ENCODE measurements at regions not wholly inside any gene's neighbourhood (a gene's known extent, or its start where the extent isn't known, plus 50 kb on each side); places are given as distances from the start of the nearest gene placed in this dataset.

- no TSS peak for BruUV-seq (replicated peaks)
- FAIRE-seq (no peak), DNase-seq (ENCODE audit: low read depth, low spot score) (no peak)
- H3K4me2 ChIP-seq (ENCODE audit: insufficient read depth, low read length), result no peak overlapping the region
- ChIA-PET POLR2A (no interaction called here), CTCF (no interaction called here)
- no peaks in the 10 kb centered on the region for H3K27me3 ChIP-seq (ENCODE audit: control insufficient read depth in 2 of 2, insufficient read depth in 2 of 2, low read length in 2 of 2)
- no peak overlapping the region for H2AFZ ChIP-seq (ENCODE audit: low read depth, low read length)
- H3K79me2 ChIP-seq (ENCODE audit: control insufficient read depth, insufficient read depth, low read length), result no peaks in the 10 kb centered on the region
- no peak overlapping the region for H3K4me3 ChIP-seq (replicated peaks in 1 of 3; ENCODE audit: insufficient read depth in 1 of 3, low read depth in 1 of 3, low read length in 3 of 3)
- H3K36me3 ChIP-seq (ENCODE audit: control insufficient read depth in 2 of 2, extremely low read depth in 1 of 2, insufficient read depth in 2 of 2, low read length in 2 of 2), result no peaks in the 10 kb centered on the region
- H3K9me3 ChIP-seq (replicated peaks; ENCODE audit: control insufficient read depth, insufficient read depth, low read length), result no peaks in the 10 kb centered on the region
- H3K27ac ChIP-seq (ENCODE audit: insufficient read depth, low read depth, low read length), result no peak overlapping the region
- no peak overlapping the region for H3K9ac ChIP-seq (replicated peaks; ENCODE audit: extremely low read depth, insufficient read depth, low read length)
- H3K9me1 ChIP-seq (replicated peaks; ENCODE audit: control insufficient read depth, extremely low read depth, insufficient read depth, low read length), result no peaks in the 10 kb centered on the region
- intact Hi-C loops (cut with micrococcal nuclease) (no loop called here), dilution Hi-C loops (cut with MboI; ENCODE audit: extremely low pct_ligation_motif_present, low sequenced_read_pairs) (no loop called here)
- no peaks in the 10 kb centered on the region for H4K20me1 ChIP-seq (replicated peaks; ENCODE audit: control insufficient read depth, extremely low read depth, insufficient read depth, low read length)
- TF ChIP-seq MYC (IDR thresholded peaks at IDR 0.05; ENCODE audit: low read depth, low read length), result no peak
- TF ChIP-seq JUN (IDR thresholded peaks at IDR 0.05; ENCODE audit: borderline replicate concordance, insufficient read depth, insufficient read length, low read depth), result no peak
- no peak for TF ChIP-seq EZH2 (IDR thresholded peaks at IDR 0.05; ENCODE audit: borderline replicate concordance, low read depth, low read length, severe bottlenecking)
- no peak for TF ChIP-seq POLR2A (IDR thresholded peaks at IDR 0.05; ENCODE audit: low read depth, low read length)
- TF ChIP-seq FOS (IDR thresholded peaks at IDR 0.05; ENCODE audit: borderline replicate concordance, insufficient read depth, low read length), result no peak
- no peak for TF ChIP-seq GATA2 (IDR thresholded peaks at IDR 0.05; ENCODE audit: insufficient read depth, insufficient read length, low read depth, low read length)
- TF ChIP-seq POLR2AphosphoS5 (IDR thresholded peaks at IDR 0.05; ENCODE audit: insufficient read depth, low read depth, low read length), result no peak
- TF ChIP-seq MAX (IDR thresholded peaks at IDR 0.05; ENCODE audit: insufficient read depth, insufficient read length), result no peak
- no peak for TF ChIP-seq CTCF (IDR thresholded peaks at IDR 0.05; ENCODE audit: extremely low read depth in 1 of 2, insufficient read depth in 1 of 2, low read depth in 1 of 2, low read length in 2 of 2)
- no peaks in the 10 kb centered on the region for H3K4me1 ChIP-seq (ENCODE audit: control insufficient read depth, extremely low read depth, insufficient read depth, low read length)
These were observed 538.1 kb upstream of the API5 start for GRCh38 chr11:42773729-42774128.

Measured in endothelial cell of umbilical vein (primary cell).